ENCODE measurements at regions not wholly inside any gene's neighbourhood (a gene's known extent, or its start where the extent isn't known, plus 50 kb on each side); places are given as distances from the start of the nearest gene placed in this dataset.

DNA sequence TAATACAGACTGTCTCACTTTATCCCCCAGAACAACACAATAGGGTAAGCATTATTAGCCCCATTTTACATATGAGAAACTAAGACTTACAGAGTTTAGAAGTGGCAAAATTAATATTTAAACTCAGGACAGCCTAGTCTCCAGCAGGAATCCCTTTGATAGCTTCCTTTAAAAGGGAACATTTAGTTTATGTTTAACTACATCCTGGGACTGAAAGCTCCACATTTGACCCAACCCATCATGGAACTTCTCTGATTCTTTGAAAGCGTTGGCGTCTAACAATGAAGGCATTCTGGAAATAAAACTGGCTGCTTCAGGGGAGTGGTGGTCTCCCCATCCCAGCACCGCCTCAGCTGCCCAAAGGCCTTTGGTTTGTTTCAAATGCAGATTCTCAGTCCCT lies 250.6 kb upstream of the NFIA start:
- H3K4me3 ChIP-seq (IDR thresholded peaks at IDR 0.05; ENCODE audit: insufficient read depth, low read depth, low read length), result no peak overlapping the region
- H3K36me3 ChIP-seq (ENCODE audit: insufficient read depth), result no peaks in the 10 kb centered on the region
- TF ChIP-seq, protein P1, sequence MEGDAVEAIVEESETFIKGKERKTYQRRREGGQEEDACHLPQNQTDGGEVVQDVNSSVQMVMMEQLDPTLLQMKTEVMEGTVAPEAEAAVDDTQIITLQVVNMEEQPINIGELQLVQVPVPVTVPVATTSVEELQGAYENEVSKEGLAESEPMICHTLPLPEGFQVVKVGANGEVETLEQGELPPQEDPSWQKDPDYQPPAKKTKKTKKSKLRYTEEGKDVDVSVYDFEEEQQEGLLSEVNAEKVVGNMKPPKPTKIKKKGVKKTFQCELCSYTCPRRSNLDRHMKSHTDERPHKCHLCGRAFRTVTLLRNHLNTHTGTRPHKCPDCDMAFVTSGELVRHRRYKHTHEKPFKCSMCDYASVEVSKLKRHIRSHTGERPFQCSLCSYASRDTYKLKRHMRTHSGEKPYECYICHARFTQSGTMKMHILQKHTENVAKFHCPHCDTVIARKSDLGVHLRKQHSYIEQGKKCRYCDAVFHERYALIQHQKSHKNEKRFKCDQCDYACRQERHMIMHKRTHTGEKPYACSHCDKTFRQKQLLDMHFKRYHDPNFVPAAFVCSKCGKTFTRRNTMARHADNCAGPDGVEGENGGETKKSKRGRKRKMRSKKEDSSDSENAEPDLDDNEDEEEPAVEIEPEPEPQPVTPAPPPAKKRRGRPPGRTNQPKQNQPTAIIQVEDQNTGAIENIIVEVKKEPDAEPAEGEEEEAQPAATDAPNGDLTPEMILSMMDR (conservative IDR thresholded peaks at IDR 0.05; ENCODE audit: low read depth, low read length), result no peak
- no peak overlapping the region for H3K4me2 ChIP-seq
- no peak overlapping the region for H2AFZ ChIP-seq (ENCODE audit: low read depth)
- no peaks in the 10 kb centered on the region for H3K4me1 ChIP-seq (ENCODE audit: low read depth, poor library complexity, severe bottlenecking)
- H4K20me1 ChIP-seq (ENCODE audit: insufficient read depth), result no peaks in the 10 kb centered on the region
- no peak overlapping the region for H3K27ac ChIP-seq
- no peaks in the 10 kb centered on the region for H3K79me2 ChIP-seq (ENCODE audit: insufficient read depth, low read depth)
- H3K27me3 ChIP-seq (ENCODE audit: insufficient read depth, low read depth), result no peaks in the 10 kb centered on the region
- no peak overlapping the region for H3K9ac ChIP-seq

DNA sequence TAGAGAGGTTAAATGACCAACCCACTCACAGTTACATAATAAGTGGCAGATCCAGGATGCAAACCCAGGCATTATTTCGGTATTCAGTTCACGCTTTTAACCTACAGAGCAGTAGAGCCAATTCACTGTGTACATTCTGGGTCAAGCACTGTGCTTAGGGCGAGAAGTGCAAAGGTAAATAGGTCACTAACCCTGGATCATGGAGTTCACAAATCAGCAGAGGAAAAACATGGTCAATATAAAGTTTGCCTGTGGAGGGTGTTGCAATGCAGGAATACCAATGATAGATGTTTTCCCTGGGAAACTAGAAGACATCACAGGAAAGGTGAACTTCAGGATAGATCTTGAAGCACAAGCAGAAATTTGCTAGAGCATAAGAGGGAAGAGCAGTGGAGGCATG lies 253.4 kb upstream of the NFIA start:
- no peaks in the 10 kb centered on the region for H3K36me3 ChIP-seq (ENCODE audit: insufficient read depth)
- H2AFZ ChIP-seq (ENCODE audit: low read depth), result no peak overlapping the region
- no peak overlapping the region for H3K4me3 ChIP-seq (IDR thresholded peaks at IDR 0.05; ENCODE audit: insufficient read depth, low read depth, low read length)
- no peaks in the 10 kb centered on the region for H3K79me2 ChIP-seq (ENCODE audit: insufficient read depth, low read depth)
- H3K9ac ChIP-seq, result no peak overlapping the region
- no peaks in the 10 kb centered on the region for H3K27me3 ChIP-seq (ENCODE audit: insufficient read depth, low read depth)
- TF ChIP-seq, protein P1 (conservative IDR thresholded peaks at IDR 0.05; ENCODE audit: low read depth, low read length), result no peak
- no peak overlapping the region for H3K4me2 ChIP-seq
- H3K27ac ChIP-seq, result no peak overlapping the region
- no peaks in the 10 kb centered on the region for H4K20me1 ChIP-seq (ENCODE audit: insufficient read depth)
- no peaks in the 10 kb centered on the region for H3K4me1 ChIP-seq (ENCODE audit: low read depth, poor library complexity, severe bottlenecking)

DNA sequence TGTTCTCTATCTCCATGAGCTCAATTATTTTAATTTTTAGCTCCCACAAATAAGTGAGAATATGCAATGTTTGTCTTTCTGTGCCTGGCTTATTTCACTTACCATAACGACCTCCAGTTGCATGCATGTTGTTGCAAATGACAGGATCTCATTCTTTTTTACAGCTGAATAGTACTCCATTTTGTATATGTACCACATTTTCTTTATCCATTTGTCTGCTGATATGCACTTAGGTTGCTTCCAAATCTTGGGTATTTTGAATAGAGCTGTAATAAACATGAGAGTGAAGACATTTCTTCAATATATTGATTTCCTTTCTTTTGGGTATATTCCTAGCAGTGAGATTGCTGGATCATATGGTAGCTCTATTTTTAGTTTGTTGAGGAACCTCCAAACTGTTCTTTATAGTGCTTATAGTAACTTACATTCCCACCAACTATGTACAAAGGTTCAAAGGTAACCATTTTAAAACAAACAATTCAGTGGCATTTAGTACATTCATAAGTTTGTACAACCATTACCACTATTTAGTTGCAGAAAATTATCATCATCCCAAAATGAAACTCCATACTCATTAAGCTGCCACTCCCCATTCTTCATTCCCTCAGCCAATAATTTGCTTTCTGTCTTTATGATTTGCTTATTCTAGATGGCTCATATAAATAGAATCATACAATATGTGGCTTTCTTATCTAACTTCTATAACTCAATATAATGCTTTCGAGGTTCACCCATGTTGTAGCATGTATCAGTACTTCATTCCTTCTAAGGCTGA lies 255.9 kb upstream of the NFIA start:
- no peak overlapping the region for H3K9ac ChIP-seq
- no peaks in the 10 kb centered on the region for H3K79me2 ChIP-seq (ENCODE audit: insufficient read depth, low read depth)
- no peaks in the 10 kb centered on the region for H3K36me3 ChIP-seq (ENCODE audit: insufficient read depth)
- no peak overlapping the region for H2AFZ ChIP-seq (ENCODE audit: low read depth)
- no peaks in the 10 kb centered on the region for H3K4me1 ChIP-seq (ENCODE audit: low read depth, poor library complexity, severe bottlenecking)
- no peaks in the 10 kb centered on the region for H4K20me1 ChIP-seq (ENCODE audit: insufficient read depth)
- no peak overlapping the region for H3K4me3 ChIP-seq (IDR thresholded peaks at IDR 0.05; ENCODE audit: insufficient read depth, low read depth, low read length)
- no peak overlapping the region for H3K27ac ChIP-seq
- TF ChIP-seq, protein P1 (conservative IDR thresholded peaks at IDR 0.05; ENCODE audit: low read depth, low read length), result no peak
- no peak overlapping the region for H3K4me2 ChIP-seq
- H3K27me3 ChIP-seq (ENCODE audit: insufficient read depth, low read depth), result no peaks in the 10 kb centered on the region

DNA sequence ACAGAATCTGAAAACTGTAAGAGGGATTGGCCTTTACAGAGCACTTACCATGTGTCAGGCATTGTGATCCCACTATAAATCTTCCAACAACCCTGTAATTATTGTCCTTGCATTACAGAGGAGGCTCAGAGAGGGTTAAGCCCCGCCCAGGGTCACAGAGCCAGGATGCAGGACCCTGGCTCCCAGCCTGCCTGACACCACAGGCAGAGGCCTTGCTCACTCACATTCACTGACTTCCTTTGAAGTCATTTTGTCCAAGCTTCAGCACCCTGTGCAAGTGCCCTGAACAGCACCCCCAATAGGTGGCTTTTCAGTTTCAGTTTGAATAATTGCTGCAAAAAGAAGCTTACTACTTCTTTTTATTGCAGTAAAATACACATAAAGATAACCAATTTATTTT lies 256.8 kb upstream of the NFIA start:
- no peaks in the 10 kb centered on the region for H3K79me2 ChIP-seq (ENCODE audit: insufficient read depth, low read depth)
- H3K27ac ChIP-seq, result no peak overlapping the region
- no peaks in the 10 kb centered on the region for H3K36me3 ChIP-seq (ENCODE audit: insufficient read depth)
- H2AFZ ChIP-seq (ENCODE audit: low read depth), result no peak overlapping the region
- no peaks in the 10 kb centered on the region for H3K27me3 ChIP-seq (ENCODE audit: insufficient read depth, low read depth)
- no peaks in the 10 kb centered on the region for H3K4me1 ChIP-seq (ENCODE audit: low read depth, poor library complexity, severe bottlenecking)
- no peak overlapping the region for H3K9ac ChIP-seq
- TF ChIP-seq, protein P1 (conservative IDR thresholded peaks at IDR 0.05; ENCODE audit: low read depth, low read length), result no peak
- no peak overlapping the region for H3K4me2 ChIP-seq
- no peak overlapping the region for H3K4me3 ChIP-seq (IDR thresholded peaks at IDR 0.05; ENCODE audit: insufficient read depth, low read depth, low read length)
- H4K20me1 ChIP-seq (ENCODE audit: insufficient read depth), result no peaks in the 10 kb centered on the region
